ENCODE measurements at regions not wholly inside any gene's neighbourhood (a gene's known extent, or its start where the extent isn't known, plus 50 kb on each side); places are given as distances from the start of the nearest gene placed in this dataset.

GRCh38 chrX:35362866-35363265 is 420.3 kb downstream of the FAM47B start:
- TF ChIP-seq CTCF (IDR thresholded peaks at IDR 0.05; ENCODE audit: poor library complexity, severe bottlenecking) (no peak), EZH2 (IDR thresholded peaks at IDR 0.05; ENCODE audit: borderline replicate concordance, insufficient read depth, low read length, poor library complexity, severe bottlenecking) (no peak), POLR2AphosphoS5 (IDR thresholded peaks at IDR 0.05) (no peak), TAF1 (IDR thresholded peaks at IDR 0.05; ENCODE audit: low read depth) (no peak), MXI1 (conservative IDR thresholded peaks at IDR 0.05; ENCODE audit: poor library complexity, severe bottlenecking) (no peak), RAD21 (conservative IDR thresholded peaks at IDR 0.05) (no peak), REST (IDR thresholded peaks at IDR 0.05; ENCODE audit: borderline replicate concordance) (no peak), EP300 (conservative IDR thresholded peaks at IDR 0.05; ENCODE audit: poor library complexity, severe bottlenecking) (no peak)

Data from neural cell (in vitro differentiated cells).